ENCODE measurements at regions not wholly inside any gene's neighbourhood (a gene's known extent, or its start where the extent isn't known, plus 50 kb on each side); places are given as distances from the start of the nearest gene placed in this dataset.

DNA sequence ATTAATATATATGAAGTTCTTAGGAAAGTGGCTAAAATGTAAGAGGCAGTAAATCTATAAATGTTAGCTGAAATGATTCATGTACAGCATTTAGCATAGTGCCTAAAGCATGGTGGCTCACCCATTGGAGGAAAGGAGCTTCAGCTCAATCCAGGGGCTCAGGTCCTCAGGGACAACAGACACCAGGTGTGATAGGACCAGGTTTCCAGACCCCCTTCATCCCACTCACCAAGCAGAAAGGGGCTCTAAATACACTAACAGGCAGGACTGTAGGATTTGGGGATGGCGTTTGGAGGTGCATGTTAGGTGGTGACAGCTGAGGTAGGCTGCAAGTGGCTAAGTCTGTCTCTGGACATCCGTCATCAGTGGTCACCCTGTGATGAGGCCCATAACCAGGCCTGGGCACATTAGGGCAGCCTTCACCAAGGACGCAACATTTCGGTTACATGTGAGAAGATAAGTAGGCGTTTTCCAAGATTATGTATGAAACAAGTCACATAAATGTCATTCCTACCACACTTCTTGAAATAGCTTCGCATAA lies 233.1 kb downstream of the C1orf94 start:
- no peak for DNase-seq (ENCODE audit: low spot score)

DNA sequence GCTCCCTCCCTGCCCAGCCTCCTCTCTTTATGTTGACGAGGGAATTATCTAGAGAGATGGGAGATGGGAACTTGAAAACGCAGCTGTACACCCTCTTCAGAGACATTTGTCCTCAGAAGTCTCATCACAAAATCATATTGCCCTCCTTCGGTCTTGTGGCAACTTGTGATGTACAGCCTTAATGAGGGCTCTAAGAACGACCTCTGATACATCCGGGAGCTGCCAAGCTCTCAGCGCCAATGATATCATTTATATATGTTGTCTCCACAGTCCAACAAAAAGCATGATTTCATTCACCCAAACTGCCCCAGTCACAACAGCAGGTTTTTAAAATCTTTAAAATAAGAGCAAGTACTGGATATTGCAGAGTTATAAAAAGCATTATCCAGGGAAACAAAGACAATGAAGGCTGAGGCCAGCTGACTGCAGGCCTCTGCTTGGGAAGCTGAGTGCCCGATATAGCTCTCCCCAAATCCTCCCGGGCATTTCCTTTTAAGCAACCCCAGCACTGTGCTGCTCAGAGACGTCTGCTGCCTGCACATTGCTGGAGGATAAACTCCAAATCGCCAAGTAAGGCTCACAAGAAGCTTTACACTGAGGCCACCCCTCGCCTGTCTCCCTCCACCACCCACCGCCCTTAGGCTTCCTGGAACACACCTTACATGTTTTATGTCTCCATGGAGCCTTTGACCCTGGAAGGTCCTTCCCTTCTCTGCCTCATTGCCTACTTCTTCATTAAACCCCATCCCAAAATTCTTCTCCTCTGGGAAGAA lies 236.1 kb downstream of the C1orf94 start:
- DNase-seq (ENCODE audit: low spot score): no peak

DNA sequence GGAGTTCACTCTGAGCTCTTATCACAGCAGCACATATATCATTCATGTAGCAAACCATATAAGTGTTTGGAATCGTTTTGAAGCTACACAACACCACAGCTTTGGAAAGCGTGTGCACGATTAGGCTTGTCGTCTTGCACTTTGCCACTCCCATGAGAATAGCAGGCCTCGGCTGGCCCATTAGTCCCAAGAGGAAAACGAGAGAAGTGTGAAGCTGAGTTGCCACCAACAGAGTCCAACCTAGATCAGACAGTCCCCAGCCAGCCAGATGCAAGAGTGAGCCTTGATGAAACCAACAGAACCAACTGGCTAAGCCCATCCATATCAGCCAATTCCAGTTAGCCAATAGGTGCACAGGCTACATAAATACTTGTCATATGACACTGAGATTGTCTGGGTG lies 238.4 kb downstream of the C1orf94 start:
- DNase-seq (ENCODE audit: low spot score): no peak

DNA sequence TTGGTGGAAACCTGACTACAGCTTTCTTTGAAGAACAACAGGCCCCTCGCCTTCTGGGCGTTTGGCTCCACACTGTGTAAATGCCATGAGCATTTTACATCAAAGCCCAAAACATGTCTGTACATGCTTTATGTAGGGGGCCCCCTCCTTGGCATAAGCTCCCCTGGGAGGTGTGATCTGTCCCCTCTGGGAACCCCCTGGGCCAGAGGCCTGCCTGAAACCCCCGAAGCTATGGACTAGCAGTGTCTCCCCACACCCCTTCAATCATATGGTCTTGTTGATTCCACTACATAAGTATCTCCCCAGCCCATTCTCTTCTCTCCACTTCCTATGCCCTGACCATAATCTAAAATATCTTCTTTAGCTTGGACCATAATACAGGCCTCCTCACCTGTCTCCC lies 241.5 kb downstream of the C1orf94 start:
- no peak for DNase-seq (ENCODE audit: low spot score)

DNA sequence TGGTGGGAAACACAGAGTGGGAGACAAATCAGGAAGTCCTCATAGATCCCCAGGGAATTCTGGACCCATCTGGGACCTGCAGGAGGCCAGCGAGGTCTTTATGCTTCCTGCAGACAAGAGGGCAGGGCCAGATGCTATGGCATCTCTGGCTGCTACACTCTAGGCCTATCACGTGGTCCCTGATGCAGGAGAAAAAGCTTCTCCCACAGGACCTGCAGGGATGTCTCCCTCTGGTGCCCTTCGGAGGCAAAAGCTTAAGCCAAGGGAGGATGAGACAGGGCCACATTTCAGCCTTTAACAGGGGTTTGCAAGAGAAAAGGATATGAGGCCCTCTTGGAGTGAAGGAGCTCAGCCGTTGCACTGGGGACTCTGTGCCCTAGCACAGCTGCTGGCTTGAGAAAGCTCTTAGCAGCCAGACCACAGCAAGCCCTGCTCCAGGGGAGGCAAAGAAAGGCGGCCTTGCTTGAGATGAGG lies 243.0 kb downstream of the C1orf94 start:
- DNase-seq (ENCODE audit: low spot score): peak; percentile 31

DNA sequence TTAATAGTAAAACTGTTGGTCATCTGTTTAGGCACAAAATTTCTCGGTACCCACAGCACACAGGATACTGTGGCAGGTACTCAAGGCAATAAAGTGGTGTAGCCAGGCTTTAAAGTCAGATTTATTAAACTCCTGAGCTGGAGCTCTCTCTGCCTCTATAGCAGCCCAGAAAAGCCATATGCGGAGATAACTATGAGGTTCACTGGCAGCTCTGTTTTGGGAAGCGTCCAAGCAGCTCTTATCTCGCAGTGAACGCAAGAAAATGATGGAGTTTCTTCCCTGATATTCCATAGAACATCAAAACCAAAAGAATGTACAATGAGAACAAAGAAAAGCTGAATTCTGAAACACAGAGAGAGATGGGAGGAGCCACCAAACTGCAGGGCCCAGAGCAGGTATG lies 248.3 kb downstream of the C1orf94 start:
- DNase-seq (ENCODE audit: low spot score): no peak

DNA sequence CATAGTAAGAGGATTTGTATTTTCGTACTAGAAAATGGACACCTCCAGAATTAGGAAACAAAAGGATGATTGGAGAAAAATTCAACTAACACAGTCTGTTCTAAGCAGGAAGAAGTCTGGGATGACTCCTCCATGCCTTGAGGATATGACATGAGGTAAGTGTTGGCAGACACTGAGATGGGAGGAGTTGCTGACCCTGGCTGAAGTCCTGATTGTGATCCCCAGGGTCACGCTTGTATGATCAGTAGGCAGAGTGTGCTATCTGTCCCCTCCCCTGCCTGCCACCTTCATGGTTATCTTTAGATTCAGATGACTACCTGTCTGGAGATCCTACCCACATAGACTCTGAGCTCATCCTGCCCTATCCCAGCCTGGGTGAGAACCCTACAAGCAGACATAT lies 249.1 kb downstream of the C1orf94 start:
- no peak for DNase-seq (ENCODE audit: low spot score)

DNA sequence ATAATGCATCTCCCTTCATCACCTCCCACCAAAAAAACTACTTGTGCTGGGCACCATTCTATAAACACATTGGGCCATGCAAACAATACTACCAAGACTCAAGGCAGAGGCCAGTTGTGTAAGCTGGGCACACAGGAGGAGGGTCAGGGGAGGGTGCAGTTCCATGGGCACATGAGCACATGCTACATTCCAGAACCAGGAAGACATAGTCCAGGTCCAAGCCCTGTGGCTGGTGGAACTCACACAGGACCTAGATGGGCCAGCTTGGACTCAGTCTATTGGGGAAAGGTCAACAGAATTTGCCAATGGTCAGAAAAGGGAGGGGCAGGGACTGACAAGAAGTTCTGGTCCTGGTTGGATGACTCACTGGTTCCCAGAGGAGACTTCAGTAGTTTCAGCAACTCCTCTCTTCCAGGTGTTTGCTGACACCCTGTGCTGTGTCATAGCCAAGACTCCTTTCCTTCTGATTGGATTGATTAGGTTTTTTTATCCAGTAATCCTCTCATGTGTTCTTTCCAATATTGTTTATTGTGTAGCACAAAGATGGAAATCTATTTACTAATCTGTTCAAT lies 249.7 kb downstream of the C1orf94 start:
- DNase-seq (ENCODE audit: low spot score): no peak

DNA sequence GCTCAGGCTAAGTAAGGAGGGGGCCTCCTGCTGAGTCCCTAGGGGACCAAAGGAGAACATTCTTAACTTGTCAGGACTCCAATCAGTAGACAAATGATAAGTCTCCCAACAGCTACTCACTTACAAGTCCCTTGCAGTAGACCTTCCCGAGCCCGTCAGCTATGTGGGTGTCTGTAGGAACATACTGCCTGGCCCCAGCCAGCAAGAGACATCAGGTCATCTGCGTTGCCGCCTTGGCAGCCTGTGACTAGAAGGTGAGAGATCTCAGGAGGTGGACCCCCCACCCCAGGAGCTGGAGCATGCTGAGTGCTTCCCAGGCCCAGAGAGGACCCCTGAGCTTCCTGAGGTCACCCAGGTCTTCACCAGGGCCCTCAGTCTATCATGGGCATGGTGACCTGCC lies 250.5 kb downstream of the C1orf94 start:
- DNase-seq (ENCODE audit: low spot score): no peak

DNA sequence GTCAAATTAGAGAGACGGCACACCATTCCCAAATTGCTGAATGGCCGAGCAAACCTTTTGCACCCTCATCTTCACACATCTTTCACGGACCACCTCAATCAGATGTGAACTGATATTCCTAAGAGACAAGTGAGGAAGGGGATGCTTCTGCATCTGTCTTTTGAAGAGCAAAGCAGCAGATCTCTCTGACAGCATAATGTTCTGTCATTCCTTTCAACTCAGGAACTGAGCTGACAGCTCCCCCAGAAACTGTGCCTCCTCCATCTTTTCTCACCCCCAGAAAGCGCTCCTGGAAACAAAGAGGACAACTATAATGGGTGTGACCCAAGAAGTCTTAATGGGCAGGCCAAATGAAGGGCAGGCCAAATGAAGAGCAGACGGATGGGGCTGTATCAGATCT lies 256.4 kb downstream of the C1orf94 start:
- no peak for DNase-seq (ENCODE audit: low spot score)

DNA sequence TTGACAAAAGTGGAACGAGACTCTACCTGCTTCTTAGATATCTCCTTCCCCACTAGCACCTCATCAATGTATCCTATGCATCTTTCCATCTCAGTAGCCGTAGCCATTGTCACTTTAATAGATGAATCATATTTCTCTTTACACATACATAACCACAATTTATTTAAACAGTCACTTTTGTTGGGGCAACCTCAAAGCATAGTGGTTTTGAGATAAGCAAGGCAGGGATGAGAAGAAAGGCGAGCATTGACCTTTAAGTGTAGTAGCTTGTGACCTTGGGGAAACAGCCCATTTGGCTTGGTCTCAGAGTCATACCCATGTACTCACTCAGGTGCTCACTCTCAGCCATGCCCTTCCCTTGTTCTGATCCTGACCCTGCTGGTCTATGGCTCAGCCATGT lies 260.1 kb downstream of the C1orf94 start:
- no peak for DNase-seq (ENCODE audit: low spot score)

DNA sequence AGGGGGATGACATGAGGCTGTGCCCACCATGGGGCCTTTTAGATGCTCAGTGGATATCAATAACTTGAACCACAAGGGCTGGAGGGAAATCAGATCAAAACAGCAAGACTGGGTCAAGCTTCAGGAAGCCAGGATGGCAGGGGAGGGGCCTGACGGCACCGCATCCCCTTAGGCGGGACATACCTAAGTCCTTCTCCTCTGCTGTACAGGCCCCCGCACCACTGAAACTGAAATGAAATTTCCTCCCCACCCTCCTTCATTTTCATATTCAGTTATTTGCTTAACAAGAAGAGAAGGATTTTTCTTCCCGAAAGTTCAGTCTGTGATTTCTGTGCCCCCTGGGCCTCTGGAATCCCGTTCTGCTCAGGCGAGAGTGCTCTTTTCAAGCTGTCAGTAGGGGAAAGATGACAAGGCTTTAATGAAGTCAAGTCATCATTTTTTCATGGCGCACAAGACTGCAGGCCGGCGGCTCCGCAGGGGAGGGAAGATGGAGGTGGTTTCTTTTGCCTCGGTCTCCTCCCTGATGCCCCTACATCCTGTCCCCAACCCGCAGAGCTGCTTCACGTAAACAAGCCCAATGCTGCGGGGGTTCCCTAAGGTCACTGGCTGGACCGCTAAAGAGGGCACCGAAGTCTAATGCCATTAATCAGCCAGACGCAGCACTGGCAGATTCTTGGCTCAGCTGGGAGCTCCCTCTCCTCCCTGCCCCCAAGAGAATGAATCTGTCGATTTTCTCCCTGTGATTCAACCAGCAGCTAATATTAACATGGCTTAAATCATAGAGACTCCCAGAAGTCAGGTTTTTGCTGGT lies 264.8 kb downstream of the C1orf94 start:
- no peak for DNase-seq (ENCODE audit: low spot score)

DNA sequence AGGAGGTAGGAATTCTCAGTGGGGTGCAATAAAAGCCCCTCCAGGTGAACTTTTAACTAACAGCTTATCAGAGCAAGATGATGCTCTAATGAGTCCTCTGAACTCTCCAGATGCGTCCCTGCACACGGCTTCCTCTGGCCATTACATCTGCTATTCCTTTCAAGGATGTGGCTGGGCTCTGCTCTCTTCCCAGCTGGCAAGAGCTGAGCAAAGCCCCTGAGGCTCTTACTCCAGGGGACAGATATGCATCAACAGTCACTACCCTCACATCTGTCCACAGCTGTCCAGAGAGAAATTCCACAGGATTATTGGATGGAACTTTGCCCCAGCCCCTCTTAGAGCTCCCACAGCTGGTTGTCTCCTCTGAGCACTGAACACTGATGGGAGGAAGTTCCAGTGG lies 267.8 kb downstream of the C1orf94 start:
- no peak for DNase-seq (ENCODE audit: low spot score)

DNA sequence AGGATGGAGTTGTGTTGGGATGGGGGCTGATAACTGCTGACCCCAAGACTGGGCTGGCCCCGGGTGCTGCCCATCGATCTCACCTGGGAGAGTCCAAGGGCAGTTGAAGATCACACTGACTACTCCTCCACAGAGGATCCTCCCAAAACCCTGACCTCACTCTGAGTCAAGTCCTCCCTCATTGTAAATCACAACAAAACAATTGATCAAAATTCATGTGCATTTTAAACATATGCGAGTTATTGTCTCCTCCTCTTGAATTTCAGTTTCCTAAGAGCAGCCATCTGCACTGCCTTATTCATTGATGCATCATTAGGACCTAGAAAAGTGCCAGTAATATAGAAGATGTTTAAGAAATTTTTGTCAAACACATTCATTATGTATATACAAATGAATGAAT lies 273.6 kb downstream of the C1orf94 start:
- no peak for DNase-seq (ENCODE audit: low spot score)

DNA sequence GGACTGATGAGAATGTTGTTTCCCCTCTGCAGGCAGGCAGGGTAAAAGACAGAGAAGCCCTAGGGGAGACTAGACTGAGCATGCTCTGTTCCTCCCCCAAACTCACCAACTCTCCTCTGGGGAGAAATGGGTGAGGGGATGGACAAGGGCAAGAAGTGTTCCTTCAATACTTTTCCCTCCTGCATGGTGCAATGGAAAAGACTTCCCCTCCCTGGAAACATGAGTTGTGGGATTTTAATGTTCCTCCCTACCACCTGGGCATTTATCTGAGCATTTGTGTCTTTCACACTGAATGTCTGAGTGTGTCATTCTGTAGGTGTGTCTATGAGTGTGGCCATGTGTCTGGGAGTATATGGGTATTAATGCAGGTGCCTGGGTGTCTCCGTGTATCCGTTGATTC lies 275.7 kb downstream of the C1orf94 start:
- DNase-seq (ENCODE audit: low spot score): no peak

DNA sequence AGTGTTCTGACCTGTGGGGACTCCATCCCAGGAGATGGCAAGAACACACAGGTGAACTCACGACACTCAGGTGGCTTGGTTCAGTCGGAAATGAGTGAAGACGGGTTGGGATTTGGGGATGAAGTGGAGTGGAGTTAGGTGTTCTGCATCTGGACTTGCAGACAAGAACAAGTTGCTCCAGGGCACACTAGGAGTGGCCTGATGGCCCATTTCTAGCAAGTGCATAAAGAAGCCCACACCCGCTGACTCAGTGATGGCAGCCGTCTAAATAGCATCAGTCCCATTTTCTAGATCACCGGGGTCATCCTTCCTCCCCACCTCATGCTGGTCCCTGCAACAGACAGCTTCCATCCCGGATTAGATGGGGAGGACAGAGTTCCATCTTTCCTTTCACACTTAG lies 278.4 kb downstream of the C1orf94 start:
- DNase-seq (ENCODE audit: low spot score): no peak

DNA sequence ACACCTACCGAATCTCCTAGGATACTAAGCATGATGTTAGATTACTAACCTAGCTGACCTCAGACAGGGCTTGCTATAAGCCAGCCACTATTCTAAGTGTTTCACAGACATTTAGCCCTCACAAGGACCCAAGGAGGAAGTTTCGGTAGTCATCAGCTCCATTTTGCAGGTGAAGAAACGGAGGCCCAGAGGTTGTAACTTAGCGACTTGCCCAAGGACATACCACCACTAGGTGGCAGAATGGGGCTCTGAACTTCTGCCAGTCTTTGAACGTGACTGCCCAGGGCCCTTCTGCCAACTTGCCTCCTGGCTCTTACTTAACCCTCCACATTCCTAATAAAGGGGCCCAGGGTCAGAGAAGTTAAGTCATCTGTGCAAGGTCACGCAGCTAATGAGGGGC lies 283.5 kb downstream of the C1orf94 start:
- peak; percentile 37 for DNase-seq (ENCODE audit: low spot score)

DNA sequence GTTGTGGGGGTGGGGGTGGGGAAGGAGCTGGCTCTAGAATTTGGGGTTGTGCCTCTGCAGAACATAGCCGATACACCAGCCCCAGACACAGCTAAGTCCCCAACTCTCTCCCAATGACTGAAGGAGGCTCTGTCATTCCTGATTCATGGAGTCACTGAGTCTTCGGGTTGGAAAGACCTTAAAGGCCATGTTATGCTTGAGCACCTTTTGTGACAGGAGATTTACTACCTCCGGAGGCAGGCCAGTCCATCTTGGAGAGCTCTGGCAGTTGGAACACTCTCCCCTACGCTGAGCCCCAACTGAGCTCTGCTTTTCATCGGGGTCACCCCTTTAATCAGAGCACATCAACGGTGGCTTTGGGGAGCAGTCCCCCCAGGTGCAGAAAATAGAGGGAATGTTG lies 284.4 kb upstream of the GJB5 start:
- no peak for DNase-seq (ENCODE audit: low spot score)

DNA sequence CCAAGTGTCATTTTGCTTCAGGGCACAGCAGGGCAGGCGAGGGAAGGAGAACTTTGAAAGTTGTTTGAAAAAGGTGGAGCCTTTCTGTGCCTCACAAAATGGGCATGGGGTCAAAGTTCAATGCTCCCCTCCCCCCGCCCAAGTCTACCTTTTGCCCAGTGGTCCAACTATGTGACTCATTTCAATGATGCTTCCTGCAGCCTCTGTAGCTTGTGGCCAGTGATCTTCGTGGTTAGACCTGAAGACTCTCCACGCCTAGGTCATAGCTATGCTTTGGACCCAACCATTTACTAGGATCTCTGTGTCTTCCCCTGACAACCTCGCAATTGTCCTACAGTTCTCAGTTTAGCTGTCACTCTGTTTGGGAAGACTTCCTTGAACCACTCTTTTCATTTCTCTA lies 280.3 kb upstream of the GJB5 start:
- DNase-seq (ENCODE audit: low spot score): no peak

DNA sequence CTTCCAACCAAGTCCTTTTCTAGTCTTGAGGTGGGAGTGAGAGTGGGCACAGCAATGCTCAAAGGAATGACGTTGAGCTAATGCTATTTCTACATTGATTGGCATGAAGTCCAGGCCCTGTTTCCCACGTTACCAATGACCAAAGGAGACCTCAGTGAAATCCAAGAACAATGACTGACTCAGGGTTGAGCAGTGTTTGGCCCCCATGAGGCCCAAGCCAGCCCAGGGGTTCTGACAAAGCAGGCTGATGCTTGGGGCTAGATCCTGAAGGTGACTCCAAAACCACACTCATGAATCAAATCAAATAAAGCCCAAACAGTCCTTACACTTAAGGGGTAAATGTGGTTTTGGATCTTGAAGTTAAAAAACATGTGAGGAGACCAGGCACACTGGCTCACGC lies 278.5 kb upstream of the GJB5 start:
- DNase-seq (ENCODE audit: low spot score): no peak

DNA sequence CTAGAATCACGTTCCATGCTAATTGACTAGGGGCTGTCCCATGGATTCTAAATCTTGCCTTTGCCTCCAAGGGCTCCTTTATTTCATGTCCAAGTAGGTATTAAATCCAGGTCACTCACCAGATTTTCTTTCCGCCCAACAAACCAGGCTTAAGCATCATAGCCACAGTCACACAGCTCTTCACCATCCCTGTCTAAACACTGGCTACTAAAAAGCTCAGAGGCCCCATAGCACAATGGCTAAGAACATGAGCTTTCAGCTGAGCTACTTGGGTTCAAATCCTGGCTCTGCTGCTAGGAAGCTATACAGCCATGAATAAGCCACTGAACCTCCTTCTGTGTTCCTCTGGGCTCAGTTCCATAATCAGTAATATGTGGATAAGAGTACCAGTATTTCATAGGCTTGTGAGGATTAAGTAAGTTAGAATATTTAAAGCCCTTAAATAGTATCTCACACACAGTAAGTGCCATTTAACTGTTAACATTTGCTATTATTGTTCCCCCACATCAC lies 277.2 kb upstream of the GJB5 start:
- no peak for DNase-seq (ENCODE audit: low spot score)

DNA sequence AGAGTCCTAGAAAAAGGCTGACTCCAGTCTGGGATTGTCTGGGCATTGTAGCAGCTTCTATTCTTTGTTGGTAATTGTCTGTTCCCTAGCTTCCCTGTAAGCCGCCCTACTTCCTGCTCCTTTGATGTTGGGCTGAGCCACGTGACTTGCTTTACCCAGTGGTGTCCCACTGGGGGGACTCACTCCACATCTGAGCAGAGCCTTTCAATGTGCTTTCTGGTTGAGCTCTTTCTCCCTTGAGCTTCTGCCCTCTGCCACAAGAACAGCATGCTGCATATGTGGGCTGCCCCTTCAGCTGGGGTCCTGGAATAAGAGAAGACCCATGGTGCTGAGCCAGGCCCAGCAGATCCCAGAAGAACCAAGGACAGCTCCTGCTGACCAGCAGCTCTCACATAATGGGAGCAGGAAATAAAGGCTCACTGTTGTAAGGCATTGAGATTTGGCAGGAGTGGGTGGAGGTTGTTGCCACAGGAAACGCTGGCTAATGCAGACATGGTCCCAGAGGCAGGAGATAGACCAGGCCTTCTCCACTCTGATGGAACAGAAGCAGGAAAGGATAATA lies 276.3 kb upstream of the GJB5 start:
- no peak for DNase-seq (ENCODE audit: low spot score)

All from RKO (cell line).